ENCODE measurements at regions not wholly inside any gene's neighbourhood (a gene's known extent, or its start where the extent isn't known, plus 50 kb on each side); places are given as distances from the start of the nearest gene placed in this dataset.
"Not testable (repeated sequence)": the region's sequence is repeated elsewhere in the genome, so short reads cannot be mapped to it uniquely, and the experiment has no call there.

GRCh38 chr2:111430817-111431661, 310.3 kb downstream of the BCL2L11 start:
- DNase-seq: peak; percentile 37 to 84

- not testable (repeated sequence) for DNase-seq
Measured at GRCh38 chr2:111432423-111432822, 311.7 kb downstream of the BCL2L11 start.

- not testable (repeated sequence) for DNase-seq
Measured at GRCh38 chr2:111432916-111433499, 312.3 kb downstream of the BCL2L11 start.

DNA sequence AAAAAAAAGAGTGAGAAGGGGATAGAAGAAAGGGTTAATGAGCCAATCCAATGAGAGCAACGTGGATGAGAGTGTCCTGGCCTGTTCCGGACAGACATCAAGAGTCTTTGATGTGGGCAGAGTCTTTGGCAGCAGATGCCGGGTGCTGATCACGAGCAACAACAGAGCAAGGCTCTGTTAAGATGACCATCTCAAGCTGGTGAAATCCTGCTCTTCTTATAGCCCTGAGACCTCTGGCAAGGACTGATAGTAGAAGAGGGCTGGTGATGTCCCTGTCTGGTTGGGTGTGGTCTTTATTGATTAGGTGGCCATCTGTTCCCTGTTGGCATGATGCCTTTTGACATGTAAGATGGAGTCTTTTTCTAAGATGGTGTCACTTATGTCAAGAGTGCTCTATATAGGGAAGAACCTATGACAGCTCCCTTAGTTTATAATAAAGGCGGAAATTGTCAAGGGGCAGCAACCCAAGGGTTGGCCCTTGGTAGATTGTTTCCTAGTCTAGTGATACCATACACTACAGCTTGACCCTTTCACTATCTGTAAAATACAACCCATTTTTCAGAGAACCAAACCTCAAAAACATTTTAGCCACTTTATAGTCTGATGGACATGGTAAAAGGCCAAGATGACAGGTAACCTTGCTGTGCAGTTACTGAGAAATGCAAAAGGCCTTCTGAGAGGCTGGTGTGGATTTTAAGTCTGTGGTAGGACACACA, 313.3 kb downstream of the BCL2L11 start:
- not testable (repeated sequence) for DNase-seq

DNA sequence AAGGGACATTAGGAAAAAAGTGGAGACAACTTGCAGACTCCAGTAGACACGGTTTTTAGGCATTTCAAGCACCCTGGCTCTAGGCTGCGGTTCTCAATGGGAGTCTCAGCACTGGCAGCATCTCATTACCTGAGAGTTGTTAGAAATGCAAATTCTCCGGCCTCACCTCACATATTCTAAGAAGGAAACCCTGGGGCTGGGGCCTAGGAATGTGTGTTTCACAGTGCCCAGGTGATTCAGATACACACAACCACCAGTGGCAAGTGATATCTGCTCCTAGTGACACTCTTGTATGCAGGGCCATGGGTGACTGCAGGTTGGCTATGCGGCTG, 313.9 kb downstream of the BCL2L11 start:
- not testable (repeated sequence) for DNase-seq

- DNase-seq: not testable (repeated sequence)
Measured at GRCh38 chr2:111435553-111436310, 315.0 kb downstream of the BCL2L11 start.

- not testable (repeated sequence) for DNase-seq
Measured at GRCh38 chr2:111436411-111436810, 315.7 kb downstream of the BCL2L11 start.

DNA sequence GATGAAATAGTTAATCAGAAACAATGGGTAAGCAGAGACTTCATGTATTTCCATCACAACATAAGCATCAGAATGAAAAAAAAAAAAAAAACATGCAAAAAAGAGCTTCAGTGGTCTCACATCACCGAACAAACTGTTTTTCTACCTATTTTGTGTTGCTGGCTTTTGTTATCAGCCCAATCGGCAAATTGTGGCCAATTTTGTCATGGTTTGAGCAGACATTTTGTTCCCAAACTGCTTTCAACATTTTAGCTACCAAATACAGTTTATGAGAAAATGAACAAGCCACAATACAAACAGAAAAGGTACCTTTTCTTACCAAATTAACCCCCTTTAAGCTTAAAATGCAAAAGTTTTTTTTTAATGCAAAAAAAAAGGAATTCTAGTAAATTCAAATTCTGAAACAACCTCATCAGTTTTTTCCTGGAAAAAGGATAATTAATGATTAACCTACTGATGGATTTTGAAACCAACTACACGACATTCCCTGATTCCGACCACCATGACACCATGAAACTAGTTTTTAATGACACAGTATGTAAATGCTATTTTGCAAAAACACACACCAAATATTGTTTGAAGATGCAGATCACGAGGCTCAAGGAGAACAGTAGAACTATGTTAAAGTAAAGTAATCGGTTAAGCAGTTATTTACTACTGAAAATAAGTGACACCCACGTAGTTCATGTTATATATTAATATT, 316.7 kb downstream of the BCL2L11 start:
- not testable (repeated sequence) for DNase-seq

GRCh38 chr2:111438161-111438560, 317.4 kb downstream of the BCL2L11 start:
- DNase-seq: not testable (repeated sequence)

- DNase-seq: not testable (repeated sequence)
Measured at GRCh38 chr2:111439237-111439636, 318.5 kb downstream of the BCL2L11 start.

- DNase-seq: not testable (repeated sequence)
Measured at GRCh38 chr2:111441614-111442013, 320.9 kb downstream of the BCL2L11 start.

GRCh38 chr2:111442767-111443454, 322.2 kb downstream of the BCL2L11 start:
- DNase-seq: not testable (repeated sequence)

DNA sequence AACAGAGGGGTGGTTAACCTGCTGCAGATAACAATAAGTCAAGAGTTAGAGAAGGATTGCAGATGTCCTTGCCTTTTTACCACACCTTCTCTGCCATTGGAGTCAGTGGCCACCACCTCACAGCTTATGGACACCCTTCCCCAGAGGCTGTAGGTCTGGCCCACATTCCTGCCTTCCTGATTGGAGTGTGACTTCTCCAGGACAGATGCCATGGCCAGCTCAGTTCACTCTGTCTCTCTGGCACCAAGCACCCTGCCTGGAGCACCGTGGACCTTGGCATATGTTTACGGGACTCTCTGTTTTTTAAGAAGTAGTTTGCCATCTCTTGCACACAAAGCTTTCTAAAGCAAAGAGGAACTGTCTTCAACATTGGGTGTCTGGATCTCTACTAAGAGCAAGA, 323.8 kb downstream of the BCL2L11 start:
- not testable (repeated sequence) for DNase-seq

GRCh38 chr2:111445191-111445929, 324.6 kb downstream of the BCL2L11 start:
- DNase-seq: not testable (repeated sequence)

GRCh38 chr2:111445941-111446340, 325.2 kb downstream of the BCL2L11 start:
- DNase-seq: not testable (repeated sequence)

DNA sequence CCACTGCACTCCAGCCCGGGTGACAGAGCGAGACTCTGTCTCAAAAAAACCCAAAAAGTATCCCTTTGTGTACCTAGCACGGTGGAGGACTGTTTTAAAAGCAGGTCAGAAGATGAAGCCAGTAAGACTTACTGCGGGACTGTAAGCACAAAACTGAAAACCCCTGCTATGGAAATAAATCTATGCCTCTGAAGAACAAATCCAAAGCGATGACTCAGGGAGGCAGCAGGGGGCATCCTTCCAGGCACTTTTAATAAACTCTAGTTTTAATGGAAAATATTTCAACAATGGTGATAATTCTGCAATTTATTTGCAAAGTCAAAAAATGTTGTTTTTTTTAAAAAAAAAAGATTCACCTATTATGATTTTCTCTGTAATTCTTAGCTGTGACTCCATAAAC, 326.8 kb downstream of the BCL2L11 start:
- DNase-seq: not testable (repeated sequence)

DNA sequence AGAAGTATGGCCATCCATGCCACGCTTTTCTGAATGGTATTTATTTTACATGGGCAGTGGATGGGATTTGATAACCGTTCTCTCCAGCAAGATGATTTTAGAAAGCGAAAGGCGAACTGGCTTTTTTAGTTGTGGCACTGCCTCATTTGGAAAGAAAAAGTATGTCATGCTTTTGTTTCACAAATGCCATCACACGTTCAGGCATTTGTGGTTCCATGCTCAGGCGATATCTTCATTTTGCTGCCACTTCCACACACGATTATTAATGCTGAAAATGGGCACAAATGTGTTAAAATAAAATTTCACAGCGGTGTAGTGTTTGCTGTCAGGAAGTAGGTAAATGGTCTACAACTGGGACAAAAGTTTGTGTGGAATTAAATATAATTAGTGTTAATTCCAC, 328.1 kb downstream of the BCL2L11 start:
- DNase-seq: not testable (repeated sequence)

GRCh38 chr2:111450526-111450925, 329.8 kb downstream of the BCL2L11 start:
- not testable (repeated sequence) for DNase-seq

- DNase-seq: not testable (repeated sequence)
Measured at GRCh38 chr2:111451692-111452199, 331.0 kb downstream of the BCL2L11 start.

GRCh38 chr2:111452208-111452607, 331.5 kb downstream of the BCL2L11 start:
- DNase-seq: not testable (repeated sequence)
